ENCODE measurements at regions not wholly inside any gene's neighbourhood (a gene's known extent, or its start where the extent isn't known, plus 50 kb on each side); places are given as distances from the start of the nearest gene placed in this dataset.
A peak's percentile ranks its signal among the peaks of the same experiment; 100 is the strongest.

DNA sequence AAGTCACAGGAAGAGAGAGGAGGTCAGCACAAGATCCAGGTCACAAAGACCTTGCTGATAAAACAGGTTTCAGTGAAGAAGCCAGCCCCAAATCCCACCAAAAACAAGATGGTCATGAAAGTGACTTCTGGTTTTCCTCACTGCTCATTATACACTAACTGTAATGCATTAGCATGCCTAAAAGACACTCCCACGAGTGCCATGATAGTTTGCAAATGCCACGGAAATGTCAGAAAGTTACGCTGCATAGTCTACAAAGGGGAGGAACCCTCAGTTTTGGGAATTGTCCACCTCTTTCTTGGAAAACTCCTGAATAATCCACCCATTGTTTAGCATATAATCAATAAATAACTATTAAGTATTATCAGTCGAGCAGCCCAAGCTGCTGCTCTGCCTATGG lies 427.2 kb downstream of the RFPL4B start:
- DNase-seq (ENCODE audit: extremely low read depth, low read depth) = no peak

DNA sequence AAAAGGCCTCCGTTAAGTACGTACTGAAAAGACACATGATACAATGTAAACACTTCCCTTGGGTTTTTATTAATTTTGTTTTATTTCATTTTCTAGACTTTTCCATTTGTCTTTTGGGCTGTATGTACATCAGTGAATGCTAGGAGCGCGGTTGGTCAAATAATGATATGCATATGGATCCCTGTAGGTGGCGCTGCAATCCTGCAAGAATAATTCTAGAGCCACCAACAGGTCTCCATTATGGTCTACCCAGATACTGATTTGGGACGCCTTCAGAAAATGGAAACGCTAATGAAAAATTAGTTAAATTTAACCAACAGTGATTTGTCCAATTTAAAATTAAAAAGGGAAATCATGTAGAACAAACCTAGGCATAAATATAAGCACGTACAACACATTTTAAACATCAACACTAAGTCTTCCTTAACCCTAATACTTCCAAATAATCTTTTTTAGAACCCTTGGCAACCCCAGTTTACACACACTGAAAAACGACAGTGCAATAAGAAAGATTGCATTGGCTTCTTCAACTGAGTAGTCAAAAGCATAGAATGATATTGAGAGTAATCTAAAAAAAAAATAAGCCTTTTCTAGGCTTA lies 433.5 kb downstream of the RFPL4B start:
- DNase-seq (ENCODE audit: extremely low read depth, low read depth) = peak; percentile 64

DNA sequence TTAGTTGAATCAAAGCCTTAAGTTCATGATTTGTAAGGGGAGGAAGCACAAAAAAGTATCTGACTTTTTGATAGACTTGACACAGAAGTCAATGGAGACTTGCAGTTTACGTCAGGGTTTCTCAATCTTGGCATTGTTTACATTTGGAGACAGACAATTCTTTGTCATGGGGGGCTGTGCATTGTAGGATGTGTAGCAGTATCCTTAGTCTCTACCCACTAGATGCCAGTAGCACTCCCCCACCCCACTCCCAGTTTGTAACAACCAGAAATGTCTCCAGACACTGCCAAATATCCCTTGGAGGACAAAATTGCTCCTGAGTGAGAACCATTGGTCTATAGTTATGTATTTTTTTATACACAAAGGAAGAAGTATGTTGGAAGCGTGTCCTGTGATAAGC lies 434.1 kb downstream of the RFPL4B start:
- DNase-seq (ENCODE audit: extremely low read depth, low read depth) = no peak

GRCh38 chr6:112785408-112785807 lies 438.3 kb downstream of the RFPL4B start:
- no peak for DNase-seq (ENCODE audit: extremely low read depth, low read depth)

- DNase-seq (ENCODE audit: extremely low read depth, low read depth) = no peak
Observed at GRCh38 chr6:112786801-112787200, 439.7 kb downstream of the RFPL4B start.

- no peak for DNase-seq (ENCODE audit: extremely low read depth, low read depth)
Observed at GRCh38 chr6:112787371-112787770, 440.2 kb downstream of the RFPL4B start.

DNA sequence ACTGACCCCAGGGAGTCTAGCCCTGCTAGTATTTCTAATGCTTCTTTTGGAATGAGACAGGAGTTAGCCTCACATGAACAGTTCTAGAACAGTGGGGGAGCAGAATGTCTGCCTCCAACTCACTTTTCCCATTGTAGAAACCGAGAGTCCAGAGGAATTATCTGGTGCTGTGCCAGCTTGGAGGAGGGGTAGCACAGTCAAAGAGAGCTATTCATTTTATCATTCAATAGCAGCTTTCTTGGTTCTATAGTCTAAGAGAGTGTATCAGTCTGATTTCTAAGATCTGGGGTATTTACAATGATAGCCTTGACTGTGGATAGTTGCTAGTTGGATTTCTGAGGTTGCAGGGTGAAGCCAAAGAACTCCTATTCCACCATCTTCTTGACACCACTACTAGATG lies 448.2 kb downstream of the RFPL4B start:
- DNase-seq (ENCODE audit: extremely low read depth, low read depth) = no peak

GRCh38 chr6:112796712-112797111 lies 449.6 kb downstream of the RFPL4B start:
- DNase-seq (ENCODE audit: extremely low read depth, low read depth) = no peak

DNA sequence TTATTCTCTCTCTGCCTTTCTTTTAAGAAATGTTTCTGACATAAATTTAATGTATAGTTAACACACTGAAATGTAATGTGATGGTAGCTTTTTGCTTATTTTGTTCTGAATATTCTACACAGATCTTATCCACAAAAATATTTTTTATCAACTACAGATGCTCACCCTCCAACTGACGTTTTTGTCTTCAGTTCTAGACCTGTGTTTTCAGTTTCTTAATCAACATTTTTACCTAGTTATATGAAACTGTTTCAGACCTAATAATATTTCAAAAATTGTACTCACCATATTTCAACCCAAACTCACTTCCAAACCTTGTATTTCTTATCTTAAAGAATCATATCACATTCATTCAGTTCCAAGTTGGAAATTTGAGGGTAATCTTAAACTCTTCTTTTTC lies 452.8 kb downstream of the RFPL4B start:
- DNase-seq (ENCODE audit: extremely low read depth, low read depth) = no peak

- DNase-seq (ENCODE audit: extremely low read depth, low read depth) = no peak
Observed at GRCh38 chr6:112800439-112800838, 453.3 kb downstream of the RFPL4B start.

DNA sequence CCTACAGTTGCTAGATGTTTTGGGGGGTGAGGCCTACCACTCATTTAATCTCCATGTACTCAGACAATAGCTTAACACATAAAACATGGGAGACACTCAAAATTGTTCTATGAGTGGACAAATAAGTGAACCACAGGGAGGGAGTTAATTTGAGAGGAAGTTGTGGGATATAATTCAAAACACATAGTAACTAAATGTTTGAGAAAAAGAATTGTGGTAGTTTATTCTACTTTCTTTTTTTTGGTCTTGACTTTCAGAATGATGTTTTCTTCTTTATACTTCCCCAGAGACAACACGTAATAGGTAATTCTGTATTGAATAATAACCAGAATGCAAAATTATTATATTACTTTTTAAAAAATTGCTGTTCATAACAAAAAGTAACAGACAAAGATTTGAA lies 453.8 kb downstream of the RFPL4B start:
- DNase-seq (ENCODE audit: extremely low read depth, low read depth) = no peak

DNA sequence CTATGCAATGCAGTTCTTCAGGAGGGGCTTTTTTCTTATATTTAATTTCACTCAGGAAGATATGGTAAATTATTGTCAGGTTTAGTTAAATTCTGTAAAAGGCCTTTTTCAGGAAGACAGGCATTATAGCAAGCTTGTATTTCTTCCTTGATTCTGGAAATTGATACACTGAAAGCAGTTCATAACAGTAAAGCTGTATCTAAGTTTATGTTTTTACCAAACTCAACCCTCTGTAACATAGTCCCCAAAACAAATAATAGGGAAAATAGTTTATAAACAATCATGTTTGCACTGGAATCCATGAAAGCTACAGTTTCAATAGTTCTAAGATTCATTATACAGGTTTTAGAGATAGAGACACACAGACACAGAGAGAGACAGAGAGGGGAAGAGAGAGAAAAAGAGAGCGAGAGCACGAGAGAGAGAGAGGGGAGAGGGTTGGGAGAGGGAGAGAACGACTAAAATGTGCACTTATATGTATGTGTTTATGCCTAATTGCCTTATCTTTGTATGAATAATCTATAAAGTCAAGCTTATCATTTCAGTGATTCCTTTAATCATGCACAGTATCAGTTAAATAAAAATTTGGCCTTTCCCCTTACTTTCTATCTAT lies 454.4 kb downstream of the RFPL4B start:
- DNase-seq (ENCODE audit: extremely low read depth, low read depth) = no peak

DNA sequence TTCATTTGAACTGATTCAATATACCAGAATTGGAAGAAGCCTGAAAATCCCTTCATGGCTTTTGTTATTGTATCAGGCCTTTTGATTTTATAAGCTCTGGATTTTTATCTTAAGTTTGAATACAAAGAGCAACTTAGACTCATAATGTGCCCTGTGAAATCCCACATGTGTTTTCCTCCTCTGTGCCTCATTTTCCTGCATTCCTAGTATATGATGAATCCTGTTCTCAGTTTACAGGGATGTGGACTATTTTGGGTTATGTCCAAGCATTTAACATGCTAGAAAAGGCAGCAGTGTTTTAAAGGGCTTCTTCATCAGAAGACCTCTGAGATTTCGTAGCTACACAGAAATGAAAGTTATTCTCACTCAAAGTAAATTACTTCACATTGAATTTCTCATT lies 455.0 kb downstream of the RFPL4B start:
- no peak for DNase-seq (ENCODE audit: extremely low read depth, low read depth)

GRCh38 chr6:112804638-112805330 lies 457.7 kb downstream of the RFPL4B start:
- no peak for DNase-seq (ENCODE audit: extremely low read depth, low read depth)

DNA sequence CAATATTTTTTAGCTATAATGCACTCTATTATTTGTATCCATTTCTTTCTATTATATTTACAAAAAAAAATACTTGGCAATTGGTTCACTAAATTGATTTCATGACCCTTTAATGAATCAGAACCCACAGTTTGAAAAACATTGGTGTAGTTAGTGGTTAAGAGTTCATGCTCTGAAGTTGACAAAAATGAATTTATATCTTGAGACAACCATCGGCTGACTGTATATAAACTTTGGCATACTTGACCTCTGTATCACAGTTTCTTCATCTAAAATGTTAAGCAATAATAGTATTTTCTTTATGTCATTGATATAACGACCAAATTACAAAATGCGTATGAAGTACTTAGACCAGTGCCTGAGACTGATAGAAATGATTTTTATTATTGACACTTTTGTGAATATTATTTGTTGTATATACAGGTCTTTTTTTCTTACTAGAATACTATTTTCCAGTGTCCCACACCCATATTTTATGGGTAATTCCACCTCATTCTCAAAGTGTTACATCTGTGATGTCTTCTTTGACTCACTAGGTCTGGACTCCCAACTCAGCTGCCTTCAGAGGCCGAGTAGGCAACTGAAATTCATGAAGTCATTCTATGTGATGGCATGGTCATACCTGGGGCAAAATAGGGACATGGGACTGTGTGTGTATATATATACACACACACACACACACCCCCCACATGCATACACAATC lies 459.2 kb downstream of the RFPL4B start:
- no peak for DNase-seq (ENCODE audit: extremely low read depth, low read depth)

DNA sequence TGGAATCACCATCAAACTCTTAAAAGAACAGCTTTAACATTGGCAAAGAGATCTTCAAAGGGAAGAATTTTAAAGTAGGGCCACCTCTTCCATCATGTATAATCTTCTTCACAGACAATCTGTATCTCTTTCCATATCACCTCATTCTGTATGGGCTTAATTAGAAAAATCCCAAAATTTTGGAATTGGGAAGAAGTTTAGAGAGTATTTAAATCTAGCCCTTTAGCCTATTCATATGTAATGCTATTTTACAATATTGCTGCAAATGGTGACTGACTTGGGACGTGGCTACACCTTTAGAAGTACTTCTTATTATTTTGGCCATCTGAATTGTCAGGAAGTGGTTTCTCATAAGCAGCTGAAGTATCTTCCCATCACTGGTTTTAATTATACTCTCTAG lies 474.3 kb downstream of the RFPL4B start:
- DNase-seq (ENCODE audit: extremely low read depth, low read depth) = no peak

DNA sequence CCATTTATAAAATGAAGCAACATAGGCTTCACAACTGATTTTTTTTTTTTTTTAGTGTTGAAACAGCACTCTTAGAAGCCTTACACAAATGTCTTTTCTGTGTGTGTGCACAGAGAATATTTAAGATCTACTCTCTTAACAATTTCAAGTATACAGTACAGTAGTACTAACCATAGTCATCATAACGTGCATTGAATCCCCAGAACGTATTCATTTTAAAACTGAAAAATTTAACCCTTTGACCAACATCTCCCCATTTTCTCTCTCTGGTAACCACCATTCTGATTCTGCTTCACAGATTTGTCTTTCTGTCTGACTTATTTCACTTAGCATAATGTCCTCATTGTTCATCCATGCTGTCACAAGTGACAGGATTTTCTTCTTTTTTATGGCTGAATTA lies 475.6 kb downstream of the RFPL4B start:
- no peak for DNase-seq (ENCODE audit: extremely low read depth, low read depth)

DNA sequence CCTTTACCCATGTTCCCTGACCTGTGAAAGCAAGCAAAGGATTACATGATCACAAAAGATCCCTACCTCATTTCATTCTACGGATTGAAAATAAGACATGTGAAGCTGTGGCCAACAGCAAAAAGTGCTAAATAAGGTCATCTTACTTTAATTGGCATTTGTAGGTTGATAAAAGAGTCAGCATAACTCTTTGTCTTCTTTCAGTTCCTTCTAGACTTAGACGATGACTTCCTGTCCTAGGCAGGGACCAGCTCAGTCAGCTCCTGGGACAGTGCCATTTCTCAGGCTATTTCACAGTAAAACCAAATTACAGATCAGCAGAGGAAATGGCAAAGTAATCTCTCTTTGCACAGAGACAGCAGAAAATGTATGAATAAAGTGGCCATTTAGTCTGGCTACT lies 480.7 kb downstream of the RFPL4B start:
- no peak for DNase-seq (ENCODE audit: extremely low read depth, low read depth)

DNA sequence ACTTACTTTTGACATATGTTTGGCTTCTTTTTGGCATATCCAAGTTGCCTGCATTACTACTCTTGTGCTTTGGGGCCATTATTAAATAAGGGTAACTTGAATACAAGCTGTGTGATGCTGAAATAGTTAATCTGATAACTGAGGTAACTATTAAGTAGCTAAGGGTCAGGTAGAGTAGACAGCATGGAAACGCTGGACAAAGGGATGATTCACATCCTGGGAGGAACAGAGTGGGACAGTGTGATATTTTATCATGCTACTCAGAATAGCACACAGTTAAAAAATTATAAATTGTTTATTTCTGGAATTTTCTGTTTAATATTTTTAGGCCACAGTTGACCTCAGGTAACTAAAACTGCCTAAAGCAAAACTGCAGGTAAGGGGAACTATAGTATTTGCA lies 483.9 kb downstream of the RFPL4B start:
- no peak for DNase-seq (ENCODE audit: extremely low read depth, low read depth)

DNA sequence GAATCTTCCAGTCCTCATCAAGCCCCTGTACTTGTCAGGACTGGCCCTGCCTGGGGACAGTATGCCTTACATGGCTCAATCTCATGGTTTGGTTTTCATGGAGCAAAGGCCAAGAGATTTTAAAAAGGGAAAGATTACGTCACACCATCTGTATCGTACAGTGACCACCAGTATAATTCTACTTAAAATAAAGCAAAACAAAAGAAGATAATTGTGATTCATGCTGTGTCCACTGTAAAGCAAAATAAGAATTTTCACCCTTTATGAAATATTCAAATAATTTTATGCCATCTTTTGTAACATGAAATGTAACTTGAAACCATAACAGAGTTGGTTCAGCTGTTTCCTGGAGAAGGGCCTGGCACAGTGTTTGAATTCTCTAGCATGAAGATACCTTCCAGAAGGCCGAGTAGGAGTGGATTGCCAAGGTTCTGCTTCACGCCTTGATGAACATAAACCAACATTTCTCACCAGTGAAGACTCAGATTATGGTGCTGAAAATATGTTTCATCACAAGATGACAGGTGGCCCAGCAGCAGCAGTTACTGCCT lies 486.5 kb downstream of the RFPL4B start:
- no peak for DNase-seq (ENCODE audit: extremely low read depth, low read depth)

DNA sequence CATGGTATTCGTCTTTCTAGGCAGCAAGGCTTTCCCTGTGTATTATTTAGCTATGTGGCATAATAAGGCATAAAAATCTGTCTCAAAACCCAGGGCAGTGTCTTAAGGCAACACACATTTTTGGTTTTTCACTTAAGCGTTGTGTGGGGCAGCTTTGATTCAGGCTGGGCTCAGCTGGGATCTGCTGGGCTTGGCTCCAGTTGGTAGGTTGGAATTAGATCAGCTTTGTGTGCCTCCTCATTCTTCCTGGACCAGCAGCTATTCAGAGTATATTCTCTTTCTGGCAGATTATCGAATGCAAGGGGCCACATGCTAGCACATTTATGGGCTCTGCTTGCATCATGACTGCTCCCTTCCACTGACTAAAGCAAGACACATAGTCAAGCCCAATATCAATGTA lies 487.9 kb downstream of the RFPL4B start:
- no peak for DNase-seq (ENCODE audit: extremely low read depth, low read depth)

Data from NCI-H460 (cell line).